ENCODE measurements at regions not wholly inside any gene's neighbourhood (a gene's known extent, or its start where the extent isn't known, plus 50 kb on each side); places are given as distances from the start of the nearest gene placed in this dataset.
A peak's percentile ranks its signal among the peaks of the same experiment; 100 is the strongest.
"Not testable (repeated sequence)": the region's sequence is repeated elsewhere in the genome, so short reads cannot be mapped to it uniquely, and the experiment has no call there.

- DNase-seq (ENCODE audit: low read depth), result no peak
- TF ChIP-seq CTCF (conservative IDR thresholded peaks at IDR 0.05; ENCODE audit: low read depth, low read length), result no peak
- H3K4me3 ChIP-seq (ENCODE audit: low read length), result no peak overlapping the region
These were observed 57.2 kb upstream of the RHOJ start for GRCh38 chr14:63147018-63147417.

GRCh38 chr14:63134801-63135200, 69.4 kb upstream of the RHOJ start:
- H3K4me3 ChIP-seq (ENCODE audit: low read length), result no peak overlapping the region
- TF ChIP-seq CTCF (conservative IDR thresholded peaks at IDR 0.05; ENCODE audit: low read depth, low read length), result peak; percentile 69
- DNase-seq (ENCODE audit: low read depth), result peak; percentile 9

- DNase-seq (ENCODE audit: low read depth), result no peak
- H3K4me3 ChIP-seq (ENCODE audit: low read length), result no peak overlapping the region
- TF ChIP-seq CTCF (conservative IDR thresholded peaks at IDR 0.05; ENCODE audit: low read depth, low read length), result no peak
These were observed 73.7 kb upstream of the RHOJ start for GRCh38 chr14:63130531-63130930.

DNA sequence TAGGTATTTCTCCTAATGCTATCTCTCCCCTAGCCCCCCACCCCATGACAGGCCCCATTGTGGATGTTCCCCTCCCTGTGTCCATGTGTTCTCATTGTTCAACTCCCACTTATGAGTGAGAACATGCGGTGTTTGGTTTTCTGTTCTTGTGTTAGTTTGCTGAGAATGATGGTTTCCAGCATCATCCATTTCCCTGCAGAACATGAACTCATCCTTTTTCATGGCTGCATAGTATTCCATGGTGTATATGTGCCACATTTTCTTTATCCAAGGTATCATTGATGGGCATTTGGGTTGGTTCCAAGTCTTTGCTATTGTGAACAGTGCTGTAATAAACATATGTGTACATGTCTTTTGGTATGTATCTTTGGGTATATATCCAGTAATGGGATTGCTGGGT, 61.2 kb upstream of the KCNH5 start:
- DNase-seq (ENCODE audit: low read depth), result not testable (repeated sequence)

GRCh38 chr14:63100552-63100951, 55.3 kb upstream of the KCNH5 start:
- no peak overlapping the region for H3K4me3 ChIP-seq (ENCODE audit: low read length)
- no peak for DNase-seq (ENCODE audit: low read depth)
- TF ChIP-seq CTCF (conservative IDR thresholded peaks at IDR 0.05; ENCODE audit: low read depth, low read length), result no peak

More for the DNA sequence above, 61.2 kb upstream of the KCNH5 start:
- H3K4me3 ChIP-seq (ENCODE audit: low read length), result not testable (repeated sequence)

GRCh38 chr14:63096186-63096585, 50.9 kb upstream of the KCNH5 start:
- H3K4me3 ChIP-seq (ENCODE audit: low read length), result no peak overlapping the region
- no peak for DNase-seq (ENCODE audit: low read depth)
- no peak for TF ChIP-seq CTCF (conservative IDR thresholded peaks at IDR 0.05; ENCODE audit: low read depth, low read length)
